ENCODE measurements at regions not wholly inside any gene's neighbourhood (a gene's known extent, or its start where the extent isn't known, plus 50 kb on each side); places are given as distances from the start of the nearest gene placed in this dataset.

DNA sequence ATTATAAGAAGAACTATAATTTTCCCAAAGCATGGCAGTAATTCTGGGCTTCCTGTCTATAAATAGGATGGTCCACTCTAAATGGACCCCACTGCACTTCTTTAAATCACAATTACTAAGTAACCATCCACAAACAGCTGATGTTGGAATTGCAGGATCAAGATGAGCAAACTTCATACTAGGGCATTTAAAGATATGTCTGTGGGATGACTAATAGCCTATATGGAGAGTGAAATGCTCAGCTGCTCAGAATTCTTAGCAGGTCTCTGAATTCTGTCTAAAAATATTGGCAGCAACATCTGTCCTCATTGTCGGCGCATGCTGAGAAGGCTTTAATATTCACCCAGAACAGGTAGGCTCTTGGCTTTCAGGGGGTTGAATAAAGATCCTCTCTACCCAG is 140.4 kb downstream of the SATB1 start:
- no peak for DNase-seq (ENCODE audit: low read depth in 1 of 2, low spot score in 1 of 2)
- no peaks in the 10 kb centered on the region for H3K27me3 ChIP-seq (ENCODE audit: insufficient read depth, poor library complexity, severe bottlenecking)
- no peak overlapping the region for H3K27ac ChIP-seq (replicated peaks)
- H3K4me3 ChIP-seq (replicated peaks; ENCODE audit: insufficient read depth, low read length): no peak overlapping the region
- TF ChIP-seq, protein P1, sequence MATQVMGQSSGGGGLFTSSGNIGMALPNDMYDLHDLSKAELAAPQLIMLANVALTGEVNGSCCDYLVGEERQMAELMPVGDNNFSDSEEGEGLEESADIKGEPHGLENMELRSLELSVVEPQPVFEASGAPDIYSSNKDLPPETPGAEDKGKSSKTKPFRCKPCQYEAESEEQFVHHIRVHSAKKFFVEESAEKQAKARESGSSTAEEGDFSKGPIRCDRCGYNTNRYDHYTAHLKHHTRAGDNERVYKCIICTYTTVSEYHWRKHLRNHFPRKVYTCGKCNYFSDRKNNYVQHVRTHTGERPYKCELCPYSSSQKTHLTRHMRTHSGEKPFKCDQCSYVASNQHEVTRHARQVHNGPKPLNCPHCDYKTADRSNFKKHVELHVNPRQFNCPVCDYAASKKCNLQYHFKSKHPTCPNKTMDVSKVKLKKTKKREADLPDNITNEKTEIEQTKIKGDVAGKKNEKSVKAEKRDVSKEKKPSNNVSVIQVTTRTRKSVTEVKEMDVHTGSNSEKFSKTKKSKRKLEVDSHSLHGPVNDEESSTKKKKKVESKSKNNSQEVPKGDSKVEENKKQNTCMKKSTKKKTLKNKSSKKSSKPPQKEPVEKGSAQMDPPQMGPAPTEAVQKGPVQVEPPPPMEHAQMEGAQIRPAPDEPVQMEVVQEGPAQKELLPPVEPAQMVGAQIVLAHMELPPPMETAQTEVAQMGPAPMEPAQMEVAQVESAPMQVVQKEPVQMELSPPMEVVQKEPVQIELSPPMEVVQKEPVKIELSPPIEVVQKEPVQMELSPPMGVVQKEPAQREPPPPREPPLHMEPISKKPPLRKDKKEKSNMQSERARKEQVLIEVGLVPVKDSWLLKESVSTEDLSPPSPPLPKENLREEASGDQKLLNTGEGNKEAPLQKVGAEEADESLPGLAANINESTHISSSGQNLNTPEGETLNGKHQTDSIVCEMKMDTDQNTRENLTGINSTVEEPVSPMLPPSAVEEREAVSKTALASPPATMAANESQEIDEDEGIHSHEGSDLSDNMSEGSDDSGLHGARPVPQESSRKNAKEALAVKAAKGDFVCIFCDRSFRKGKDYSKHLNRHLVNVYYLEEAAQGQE (IDR thresholded peaks at IDR 0.05; ENCODE audit: insufficient replicate concordance, low read depth): no peak
- TF ChIP-seq GABPA (IDR thresholded peaks at IDR 0.05; ENCODE audit: low read depth) (no peak), SPI1 (IDR thresholded peaks at IDR 0.05; ENCODE audit: borderline replicate concordance, low read depth) (no peak), POLR2AphosphoS5 (IDR thresholded peaks at IDR 0.05; ENCODE audit: low read depth) (no peak)
- TF ChIP-seq, protein P2, sequence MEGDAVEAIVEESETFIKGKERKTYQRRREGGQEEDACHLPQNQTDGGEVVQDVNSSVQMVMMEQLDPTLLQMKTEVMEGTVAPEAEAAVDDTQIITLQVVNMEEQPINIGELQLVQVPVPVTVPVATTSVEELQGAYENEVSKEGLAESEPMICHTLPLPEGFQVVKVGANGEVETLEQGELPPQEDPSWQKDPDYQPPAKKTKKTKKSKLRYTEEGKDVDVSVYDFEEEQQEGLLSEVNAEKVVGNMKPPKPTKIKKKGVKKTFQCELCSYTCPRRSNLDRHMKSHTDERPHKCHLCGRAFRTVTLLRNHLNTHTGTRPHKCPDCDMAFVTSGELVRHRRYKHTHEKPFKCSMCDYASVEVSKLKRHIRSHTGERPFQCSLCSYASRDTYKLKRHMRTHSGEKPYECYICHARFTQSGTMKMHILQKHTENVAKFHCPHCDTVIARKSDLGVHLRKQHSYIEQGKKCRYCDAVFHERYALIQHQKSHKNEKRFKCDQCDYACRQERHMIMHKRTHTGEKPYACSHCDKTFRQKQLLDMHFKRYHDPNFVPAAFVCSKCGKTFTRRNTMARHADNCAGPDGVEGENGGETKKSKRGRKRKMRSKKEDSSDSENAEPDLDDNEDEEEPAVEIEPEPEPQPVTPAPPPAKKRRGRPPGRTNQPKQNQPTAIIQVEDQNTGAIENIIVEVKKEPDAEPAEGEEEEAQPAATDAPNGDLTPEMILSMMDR (IDR thresholded peaks at IDR 0.05; ENCODE audit: insufficient read depth, low read length): no peak

DNA sequence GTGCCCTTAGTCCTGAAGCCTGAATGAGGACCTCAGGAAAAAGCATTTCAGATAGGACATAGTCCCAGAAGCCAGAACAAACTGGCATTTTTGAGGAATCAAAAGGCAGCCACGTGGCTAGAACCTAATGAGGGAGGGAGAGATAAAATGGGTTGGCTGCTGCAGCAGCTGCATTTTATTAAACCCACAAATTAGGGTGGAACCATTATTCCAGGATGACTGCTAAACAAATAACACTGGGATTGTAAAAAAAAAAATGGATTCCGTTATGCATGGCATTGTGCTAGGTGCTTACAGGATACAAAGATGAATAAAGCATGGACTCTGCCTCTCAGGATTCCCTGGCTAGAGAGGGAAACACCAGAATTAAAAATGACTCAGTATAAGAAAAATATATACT is 141.5 kb downstream of the SATB1 start:
- TF ChIP-seq GABPA (IDR thresholded peaks at IDR 0.05; ENCODE audit: low read depth): no peak
- TF ChIP-seq, protein P1 (IDR thresholded peaks at IDR 0.05; ENCODE audit: insufficient replicate concordance, low read depth): no peak
- TF ChIP-seq SPI1 (IDR thresholded peaks at IDR 0.05; ENCODE audit: borderline replicate concordance, low read depth): no peak
- TF ChIP-seq, protein P2 (IDR thresholded peaks at IDR 0.05; ENCODE audit: insufficient read depth, low read length): no peak
- TF ChIP-seq POLR2AphosphoS5 (IDR thresholded peaks at IDR 0.05; ENCODE audit: low read depth): no peak
- no peaks in the 10 kb centered on the region for H3K27me3 ChIP-seq (ENCODE audit: insufficient read depth, poor library complexity, severe bottlenecking)
- H3K27ac ChIP-seq (replicated peaks): no peak overlapping the region
- H3K4me3 ChIP-seq (replicated peaks; ENCODE audit: insufficient read depth, low read length): no peak overlapping the region
- no peak for DNase-seq (ENCODE audit: low read depth in 1 of 2, low spot score in 1 of 2)

DNA sequence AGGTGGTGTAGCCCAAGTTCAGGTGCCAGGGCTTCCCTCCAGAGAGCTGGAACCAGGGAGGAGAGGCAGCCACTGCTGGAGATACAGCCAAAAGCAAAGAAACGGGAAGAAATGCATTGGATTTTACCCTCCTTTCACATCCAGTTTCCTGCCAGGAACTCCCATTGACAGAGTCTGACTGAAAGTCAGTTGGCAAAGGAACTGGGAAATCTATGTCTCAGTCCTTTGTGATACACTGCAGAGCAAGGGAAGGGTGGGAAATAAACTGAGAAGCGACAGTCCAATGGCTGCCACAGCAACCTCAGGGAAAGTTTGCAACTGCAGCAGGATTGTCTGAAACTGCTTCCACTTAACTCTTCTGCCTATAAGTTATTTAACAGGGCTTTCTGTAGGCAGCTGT is 142.6 kb downstream of the SATB1 start:
- H3K4me3 ChIP-seq (replicated peaks; ENCODE audit: insufficient read depth, low read length): no peak overlapping the region
- TF ChIP-seq, protein P2 (IDR thresholded peaks at IDR 0.05; ENCODE audit: insufficient read depth, low read length): no peak
- TF ChIP-seq SPI1 (IDR thresholded peaks at IDR 0.05; ENCODE audit: borderline replicate concordance, low read depth): no peak
- TF ChIP-seq POLR2AphosphoS5 (IDR thresholded peaks at IDR 0.05; ENCODE audit: low read depth): no peak
- TF ChIP-seq, protein P1 (IDR thresholded peaks at IDR 0.05; ENCODE audit: insufficient replicate concordance, low read depth): no peak
- no peak for DNase-seq (ENCODE audit: low read depth in 1 of 2, low spot score in 1 of 2)
- no peak overlapping the region for H3K27ac ChIP-seq (replicated peaks)
- H3K27me3 ChIP-seq (ENCODE audit: insufficient read depth, poor library complexity, severe bottlenecking): no peaks in the 10 kb centered on the region

Data from HL-60 (cell line).